H1 (cell line): ENCODE measurements at regions not wholly inside any gene's neighbourhood (a gene's known extent, or its start where the extent isn't known, plus 50 kb on each side); places are given as distances from the start of the nearest gene placed in this dataset.
A peak's percentile ranks its signal among the peaks of the same experiment; 100 is the strongest.

Experiments
- CTCF ChIA-PET: fragments of 300-600 bp; sonication (Branson Sonifier 250); formaldehyde crosslinking; loops from one replicate; lab custom pipeline; 2021; ENCODE audit not compliant: partially characterized antibody; lab: Charles Lee
- POLR2A ChIA-PET: fragments of 300-600 bp; sonication (Branson Sonifier 250); formaldehyde crosslinking; loops from one replicate; lab custom pipeline; 2021; ENCODE audit warnings: inconsistent platforms; ENCODE audit not compliant: partially characterized antibody; lab: Charles Lee
- DNase-seq, 2 experiments: peaks; one replicate each; pipeline versions ENCODE4 v3.0.0 to v3.0.0-alpha.2; 2010 to 2022; ENCODE audit warnings: low spot score in 2 of 2, low read depth in 1 of 2, mixed read lengths in 1 of 2
- FAIRE-seq: peaks from 2 replicates; lab custom pipeline; 2011; peaks lifted over from hg19 to GRCh38; lab: Jason Lieb, UNC
- H2AFZ ChIP-seq: 2 replicates; pipeline ENCODE4 v1.8.1; 2012; ENCODE audit warnings: low read length, inconsistent platforms
- H2AK5ac ChIP-seq: 2 replicates; pipeline ENCODE4 v1.6.1; 2013; ENCODE audit warnings: low read depth, low read length
- H2BK120ac ChIP-seq: replicated peaks from 2 replicates; pipeline ENCODE3; 2013; ENCODE audit warnings: low read depth, low read length, inconsistent platforms
- H2BK12ac ChIP-seq: 2 replicates; pipeline ENCODE4 v1.6.1; 2013; ENCODE audit warnings: low read depth, low read length
- H2BK15ac ChIP-seq: 2 replicates; pipeline ENCODE4 v1.6.1; 2013; ENCODE audit warnings: low read length
- H2BK20ac ChIP-seq: 2 replicates; pipeline ENCODE4 v1.6.1; 2013; ENCODE audit warnings: low read length
- H2BK5ac ChIP-seq: 2 replicates; pipeline ENCODE4 v1.6.1; 2013; ENCODE audit warnings: low read depth, low read length
- H3K14ac ChIP-seq: 2 replicates; pipeline ENCODE4 v1.6.1; 2013; ENCODE audit warnings: inconsistent platforms; ENCODE audit not compliant: insufficient read length
- H3K18ac ChIP-seq: 2 replicates; pipeline ENCODE4 v1.6.1; 2013; ENCODE audit warnings: low read length; ENCODE audit errors: extremely low read depth
- H3K23ac ChIP-seq: 2 replicates; pipeline ENCODE4 v1.6.1; 2013; ENCODE audit warnings: inconsistent platforms; ENCODE audit not compliant: insufficient read length
- H3K23me2 ChIP-seq: 2 replicates; pipeline ENCODE4 v1.6.1; 2013; ENCODE audit warnings: low read depth, low read length
- H3K27ac ChIP-seq: 2 replicates; pipeline ENCODE4 v1.6.1; 2011; ENCODE audit warnings: low read depth, low read length, inconsistent platforms
- H3K27me3 ChIP-seq, 4 experiments: replicated peaks in 1 of 4; 1 replicate in 1 of 4; 2 replicates in 3 of 4; pipeline versions ENCODE4 v1.6.1 to v1.8.1; 2011 to 2013; ENCODE audit warnings: low read length in 3 of 4, mild to moderate bottlenecking in 3 of 4, inconsistent platforms in 2 of 4, mixed read lengths in 2 of 4, moderate library complexity in 1 of 4; ENCODE audit not compliant: control insufficient read depth in 3 of 4, insufficient read depth in 3 of 4; ENCODE audit errors: extremely low read depth in 1 of 4
- H3K36me3 ChIP-seq, 4 experiments: 2 replicates each; pipeline versions ENCODE4 v1.6.1 to v1.8.1; 2011 to 2013; ENCODE audit warnings: mild to moderate bottlenecking in 4 of 4, low read length in 3 of 4, moderate library complexity in 2 of 4, control low read depth in 1 of 4, inconsistent platforms in 1 of 4; ENCODE audit not compliant: insufficient read depth in 4 of 4, control insufficient read depth in 2 of 4
- H3K4ac ChIP-seq: replicated peaks from 2 replicates; pipeline ENCODE3; 2013; ENCODE audit warnings: low read length, low read depth, mixed read lengths, inconsistent platforms; ENCODE audit not compliant: insufficient read length
- H3K4me1 ChIP-seq, 4 experiments: replicated peaks in 1 of 4; 1 replicate in 1 of 4; 2 replicates in 3 of 4; pipeline versions ENCODE4 v1.6.1 to v1.8.1; 2011 to 2013; ENCODE audit warnings: low read length in 3 of 4, inconsistent platforms in 2 of 4, mixed read lengths in 1 of 4; ENCODE audit not compliant: insufficient read depth in 4 of 4, control insufficient read depth in 3 of 4
- H3K4me2 ChIP-seq, 2 experiments: 2 replicates each; pipeline versions ENCODE4 v1.6.1 to v1.8.1; 2011 to 2013; ENCODE audit warnings: low read depth in 2 of 2, low read length in 2 of 2, control low read depth in 1 of 2, inconsistent platforms in 1 of 2, mild to moderate bottlenecking in 1 of 2; ENCODE audit not compliant: insufficient read depth in 1 of 2
- H3K4me3 ChIP-seq, 4 experiments: fragments of 200-600, 300-600 bp in 1 of 4; sonication (generic), shearing (Covaris generic), sonication (Bioruptor Twin) in 1 of 4; 2 replicates each; pipeline versions ENCODE4 v1.5.1 to v1.8.1; 2011 to 2016; ENCODE audit warnings: low read length in 4 of 4, low read depth in 3 of 4, control low read depth in 2 of 4, inconsistent platforms in 2 of 4, mild to moderate bottlenecking in 2 of 4, mixed read lengths in 1 of 4, moderate library complexity in 1 of 4; ENCODE audit not compliant: insufficient read depth in 2 of 4; ENCODE audit errors: extremely low read depth in 1 of 4
- H3K56ac ChIP-seq: replicated peaks from 2 replicates; pipeline ENCODE3; 2013; ENCODE audit warnings: low read depth, mild to moderate bottlenecking, mixed read lengths, low read length, inconsistent platforms; ENCODE audit not compliant: insufficient read length
- H3K79me1 ChIP-seq: 2 replicates; pipeline ENCODE4 v1.6.1; 2013; ENCODE audit warnings: low read depth, low read length, control low read depth
- H3K79me2 ChIP-seq, 2 experiments: 2 replicates each; pipeline versions ENCODE4 v1.6.1 to v1.8.1; 2012 to 2013; ENCODE audit warnings: low read length in 2 of 2, mild to moderate bottlenecking in 2 of 2, inconsistent platforms in 1 of 2; ENCODE audit not compliant: insufficient read depth in 2 of 2, control insufficient read depth in 1 of 2
- H3K9ac ChIP-seq, 4 experiments: replicated peaks in 1 of 4; 1 replicate in 1 of 4; 2 replicates in 3 of 4; pipeline versions ENCODE4 v1.6.1 to v1.8.1; 2011 to 2013; ENCODE audit warnings: low read depth in 3 of 4, low read length in 3 of 4, control low read depth in 2 of 4, mild to moderate bottlenecking in 2 of 4, moderate library complexity in 2 of 4, inconsistent platforms in 1 of 4; ENCODE audit errors: extremely low read depth in 1 of 4
- H3K9me3 ChIP-seq, 2 experiments: 2 replicates each; pipeline versions ENCODE4 v1.6.1 to v1.8.1; 2012 to 2013; ENCODE audit warnings: mild to moderate bottlenecking in 2 of 2, moderate library complexity in 2 of 2, control low read depth in 1 of 2, inconsistent platforms in 1 of 2, low read depth in 1 of 2, low read length in 1 of 2, mixed read lengths in 1 of 2; ENCODE audit not compliant: insufficient read depth in 2 of 2
- H4K20me1 ChIP-seq, 2 experiments: replicated peaks in 1 of 2; 2 replicates each; pipeline versions ENCODE3 to v1.8.1; 2011 to 2013; ENCODE audit warnings: inconsistent platforms in 2 of 2, low read length in 2 of 2, mild to moderate bottlenecking in 1 of 2; ENCODE audit not compliant: insufficient read depth in 2 of 2, control insufficient read depth in 1 of 2
- H4K5ac ChIP-seq: 2 replicates; pipeline ENCODE4 v1.6.1; 2013; ENCODE audit warnings: low read length, low read depth, mixed read lengths, inconsistent platforms; ENCODE audit not compliant: insufficient read length
- H4K8ac ChIP-seq: 2 replicates; pipeline ENCODE4 v1.8.0; 2013; ENCODE audit warnings: mild to moderate bottlenecking, moderate library complexity, low read length, inconsistent platforms; ENCODE audit not compliant: insufficient read depth; ENCODE audit errors: extremely low read depth
- H4K91ac ChIP-seq: replicated peaks from 2 replicates; pipeline ENCODE3; 2013; ENCODE audit warnings: low read length, mixed read lengths, inconsistent platforms; ENCODE audit not compliant: insufficient read length
- ATF2 ChIP-seq: IDR thresholded peaks from 2 replicates; pipeline ENCODE4 v1.6.1; 2012; ENCODE audit warnings: low read length, inconsistent platforms
- BCL11A ChIP-seq, 2 experiments: IDR thresholded peaks; one replicate each; pipeline ENCODE4 v1.6.1; 2011; ENCODE audit warnings: low read depth in 2 of 2, low read length in 2 of 2, mild to moderate bottlenecking in 2 of 2
- BRCA1 ChIP-seq: IDR thresholded peaks from 2 replicates; pipeline ENCODE4 v1.6.1; 2012; ENCODE audit warnings: low read depth, low read length, improper control_type of control experiment
- CREB1 ChIP-seq: IDR thresholded peaks from 2 replicates; pipeline ENCODE4 v1.6.1; 2012; ENCODE audit warnings: inconsistent platforms
- KDM1A ChIP-seq: fragments of 200-600, 300-600 bp; sonication (generic); IDR thresholded peaks from 2 replicates; pipeline ENCODE4 v1.7.1; 2016; ENCODE audit warnings: mild to moderate bottlenecking, low read length, borderline replicate concordance
- KDM4A ChIP-seq: IDR thresholded peaks from one replicate; pipeline ENCODE4 v1.7.1; 2012; ENCODE audit warnings: low read depth, mild to moderate bottlenecking, moderate library complexity, low read length, inconsistent platforms; ENCODE audit not compliant: severe bottlenecking
- KDM5A ChIP-seq: fragments of 200-600 bp; IDR thresholded peaks from 2 replicates; pipeline ENCODE4 v1.7.1; 2012; ENCODE audit warnings: mild to moderate bottlenecking, low read length, inconsistent platforms, mixed read lengths
- WGBS, 2 experiments: shearing (Covaris generic) in 1 of 2; methylation state at CpG; one replicate each; pipeline versions ENCODE4 v1.1.6 to v1.1.7; 2013 to 2015; ENCODE audit warnings: low lambda C conversion rate in 2 of 2, mixed read lengths in 2 of 2, inconsistent platforms in 1 of 2, low coverage in 1 of 2, missing lambda C conversion rate in 1 of 2; ENCODE audit not compliant: insufficient replicate concordance in 2 of 2, insufficient coverage in 1 of 2, insufficient read length in 1 of 2; ENCODE audit errors: extremely low coverage in 1 of 2, missing lambda C conversion rate in 1 of 2; 5-methylcytosine and 5-hydroxymethylcytosine counted together

GRCh38 chr4:138573246-138573645 is 331.1 kb upstream of the SLC7A11 start:
- H2BK15ac ChIP-seq, result no peak overlapping the region
- H4K5ac ChIP-seq, result no peak overlapping the region
- H2BK120ac ChIP-seq, result no peak overlapping the region
- no peaks in the 10 kb centered on the region for H4K20me1 ChIP-seq
- H3K18ac ChIP-seq, result no peak overlapping the region
- no peak overlapping the region for H3K56ac ChIP-seq
- H3K79me1 ChIP-seq, result no peaks in the 10 kb centered on the region
- no peak overlapping the region for H4K8ac ChIP-seq
- H3K4me3 ChIP-seq, result no peak overlapping the region
- ChIA-PET POLR2A (interaction anchor here (1.0 kb wide), 1 partner anchor 85 kb away, joined by 3 read pairs; no protein-coding TSS in a partner anchor), CTCF (interaction anchor here (0.9 kb wide), 1 partner anchor 108 kb away, joined by 4 read pairs; no protein-coding TSS in a partner anchor)
- H3K36me3 ChIP-seq, result no peaks in the 10 kb centered on the region
- H3K14ac ChIP-seq, result no peak overlapping the region
- no peak overlapping the region for H2BK20ac ChIP-seq
- H3K23ac ChIP-seq, result no peak overlapping the region
- H4K91ac ChIP-seq, result no peak overlapping the region
- no peak overlapping the region for H3K4ac ChIP-seq
- no peaks in the 10 kb centered on the region for H3K23me2 ChIP-seq
- no peak for TF ChIP-seq ATF2
- TF ChIP-seq KDM1A, result no peak
- TF ChIP-seq BCL11A (IDR thresholded peaks at IDR 0.05; ENCODE audit: low read depth in 2 of 2, low read length in 2 of 2), result no peak
- no peak for TF ChIP-seq BRCA1
- no peak for TF ChIP-seq KDM5A
- TF ChIP-seq KDM4A, result no peak
- no peak for TF ChIP-seq CREB1
- no peaks in the 10 kb centered on the region for H3K79me2 ChIP-seq
- DNase-seq, result no peak
- H3K9ac ChIP-seq, result no peak overlapping the region
- H2AK5ac ChIP-seq, result no peak overlapping the region
- no peak overlapping the region for H2BK12ac ChIP-seq
- WGBS, 2 experiments, result 88% methylated on average over 3 of the region's 3 CpGs; no CpG with 5 or more reads in 1 of the 2 experiments
- H3K4me2 ChIP-seq, result no peak overlapping the region
- FAIRE-seq, result no peak
- H2BK5ac ChIP-seq, result no peak overlapping the region
- H2AFZ ChIP-seq, result peak overlapping the region; percentile 85; the same call in 1 of the 2 replicates
- no peak overlapping the region for H3K27ac ChIP-seq
- peaks cover 0 to 5% (median 0%) of the 10 kb centered on the region in 4 experiments; a peak in 1 of 7 replicates for H3K4me1 ChIP-seq
- no peaks in the 10 kb centered on the region for H3K9me3 ChIP-seq
- H3K27me3 ChIP-seq, result no peaks in the 10 kb centered on the region
